Stomach (tissue), 8 donors: ENCODE measurements at regions not wholly inside any gene's neighbourhood (a gene's known extent, or its start where the extent isn't known, plus 50 kb on each side); places are given as distances from the start of the nearest gene placed in this dataset.

Experiments used
- DNase-seq, 2 donors: peaks; one replicate each; pipeline versions ENCODE4 v3.0.0 to v3.0.0-alpha.2; 2013 to 2019
- H3K27ac ChIP-seq, 5 donors: fragments of 200-600 bp in 4 of 5; sonication (generic) in 4 of 5; one replicate each; pipeline ENCODE4 v1.5.1; 2013 to 2019; ENCODE audit warnings: mild to moderate bottlenecking in 1 of 5, moderate library complexity in 1 of 5
- H3K27me3 ChIP-seq, 3 donors: fragments of 200-600 bp; sonication (generic); one replicate each; pipeline ENCODE4 v1.5.1; 2017 to 2019; ENCODE audit warnings: mixed run types in 1 of 3
- H3K36me3 ChIP-seq, 4 donors: fragments of 200-600 bp; sonication (generic); 1 replicate in 3 of 4; 2 replicates in 1 of 4; pipeline ENCODE4 v1.5.1; 2016 to 2019
- H3K4me1 ChIP-seq, 4 donors: fragments of 200-600 bp; sonication (generic); one replicate each; pipeline ENCODE4 v1.5.1; 2016 to 2019
- H3K4me3 ChIP-seq, 4 donors: fragments of 200-600 bp; sonication (generic) in 3 of 4; one replicate each; pipeline ENCODE4 v1.5.1; 2016 to 2019; ENCODE audit warnings: mild to moderate bottlenecking in 1 of 4
- H3K9me3 ChIP-seq, 4 donors: fragments of 200-600 bp; sonication (generic); one replicate each; pipeline ENCODE4 v1.5.1; 2016 to 2019
- EP300 ChIP-seq: sonication (generic); formaldehyde crosslinking; IDR thresholded peaks from one replicate; pipeline ENCODE4 v1.6.1; 2017; ENCODE audit warnings: antibody characterized with exemption
- POLR2A ChIP-seq, 4 donors: fragments of 450-650 bp; IDR thresholded peaks; one replicate each; pipeline ENCODE4 v1.6.1; 2016; ENCODE audit warnings: antibody characterized with exemption in 4 of 4, control low read depth in 2 of 4, mild to moderate bottlenecking in 1 of 4, moderate library complexity in 1 of 4
- POLR2AphosphoS5 ChIP-seq, 3 donors: sonication (generic); formaldehyde crosslinking; IDR thresholded peaks; one replicate each; pipeline ENCODE4 v1.6.1; 2016; ENCODE audit warnings: antibody characterized with exemption in 3 of 3
- WGBS, 5 donors: extraction: QIAGEN DNeasy Blood & Tissue Kit in 3 of 5; methylation state at CpG; one replicate each; pipeline versions ENCODE4 v1.1.5 to v1.1.7; 2013 to 2018; 5-methylcytosine and 5-hydroxymethylcytosine counted together
- intact Hi-C: fragments of 100-400 bp; cut with DNase I; formaldehyde crosslinking; loops from one replicate; pipeline ENCODE4 v1.15.1; 2023; ENCODE audit warnings: low total_unique reads
- TF ChIP-seq, protein P1 (sequence below), 7 experiments: fragments of 450-650 bp in 4 of 7; fragments of 200-600 bp in 3 of 7; sonication (generic) in 3 of 7; IDR thresholded peaks; one replicate each; pipeline ENCODE4 v1.5.1; 2016 to 2019; ENCODE audit warnings: antibody characterized with exemption in 7 of 7, control low read depth in 2 of 7, mild to moderate bottlenecking in 1 of 7
- donor health status: healthy with polysubstance abuse.
- donor health status: Bipolar disorder and iron deficiency.
- donor health status: healthy.

DNA sequence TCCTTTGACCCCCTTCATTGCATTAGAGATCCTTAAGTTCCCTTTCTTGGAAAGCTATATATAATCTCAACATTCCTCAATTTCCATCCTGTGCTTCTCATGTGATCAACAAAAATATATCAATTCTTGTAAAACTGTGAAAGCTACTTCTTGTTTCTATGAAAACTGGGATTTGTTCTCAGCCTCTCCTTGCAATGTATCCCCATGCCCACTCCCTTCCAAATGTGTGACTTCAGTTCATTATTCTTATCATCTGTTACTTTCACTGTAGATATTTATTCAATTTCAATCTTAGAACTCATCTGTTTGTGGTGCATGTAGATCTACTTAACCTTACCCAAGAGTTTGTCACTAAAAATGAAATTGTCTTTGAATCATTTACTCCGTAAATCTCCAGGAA, 260.6 kb downstream of the HIVEP2 start:
- DNase-seq: no peak
- Histone ChIP-seq H3K4me3 (no peak overlapping the region), H3K27me3 (no peaks in the 10 kb centered on the region), H3K9me3 (no peaks in the 10 kb centered on the region), H3K36me3 (no peaks in the 10 kb centered on the region), H3K27ac (no peak overlapping the region), H3K4me1 (no peaks in the 10 kb centered on the region)
- TF ChIP-seq POLR2A (IDR thresholded peaks at IDR 0.05): no peak
- TF ChIP-seq, protein P1, sequence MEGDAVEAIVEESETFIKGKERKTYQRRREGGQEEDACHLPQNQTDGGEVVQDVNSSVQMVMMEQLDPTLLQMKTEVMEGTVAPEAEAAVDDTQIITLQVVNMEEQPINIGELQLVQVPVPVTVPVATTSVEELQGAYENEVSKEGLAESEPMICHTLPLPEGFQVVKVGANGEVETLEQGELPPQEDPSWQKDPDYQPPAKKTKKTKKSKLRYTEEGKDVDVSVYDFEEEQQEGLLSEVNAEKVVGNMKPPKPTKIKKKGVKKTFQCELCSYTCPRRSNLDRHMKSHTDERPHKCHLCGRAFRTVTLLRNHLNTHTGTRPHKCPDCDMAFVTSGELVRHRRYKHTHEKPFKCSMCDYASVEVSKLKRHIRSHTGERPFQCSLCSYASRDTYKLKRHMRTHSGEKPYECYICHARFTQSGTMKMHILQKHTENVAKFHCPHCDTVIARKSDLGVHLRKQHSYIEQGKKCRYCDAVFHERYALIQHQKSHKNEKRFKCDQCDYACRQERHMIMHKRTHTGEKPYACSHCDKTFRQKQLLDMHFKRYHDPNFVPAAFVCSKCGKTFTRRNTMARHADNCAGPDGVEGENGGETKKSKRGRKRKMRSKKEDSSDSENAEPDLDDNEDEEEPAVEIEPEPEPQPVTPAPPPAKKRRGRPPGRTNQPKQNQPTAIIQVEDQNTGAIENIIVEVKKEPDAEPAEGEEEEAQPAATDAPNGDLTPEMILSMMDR (IDR thresholded peaks at IDR 0.05): no peak
- TF ChIP-seq EP300: no peak
- no peak for TF ChIP-seq POLR2AphosphoS5 (IDR thresholded peaks at IDR 0.05)
- intact Hi-C loops: no loop called here
- 52 to 100% (median 97%) methylated on average over 1 of the region's 1 CpG for WGBS, 5 donors

DNA sequence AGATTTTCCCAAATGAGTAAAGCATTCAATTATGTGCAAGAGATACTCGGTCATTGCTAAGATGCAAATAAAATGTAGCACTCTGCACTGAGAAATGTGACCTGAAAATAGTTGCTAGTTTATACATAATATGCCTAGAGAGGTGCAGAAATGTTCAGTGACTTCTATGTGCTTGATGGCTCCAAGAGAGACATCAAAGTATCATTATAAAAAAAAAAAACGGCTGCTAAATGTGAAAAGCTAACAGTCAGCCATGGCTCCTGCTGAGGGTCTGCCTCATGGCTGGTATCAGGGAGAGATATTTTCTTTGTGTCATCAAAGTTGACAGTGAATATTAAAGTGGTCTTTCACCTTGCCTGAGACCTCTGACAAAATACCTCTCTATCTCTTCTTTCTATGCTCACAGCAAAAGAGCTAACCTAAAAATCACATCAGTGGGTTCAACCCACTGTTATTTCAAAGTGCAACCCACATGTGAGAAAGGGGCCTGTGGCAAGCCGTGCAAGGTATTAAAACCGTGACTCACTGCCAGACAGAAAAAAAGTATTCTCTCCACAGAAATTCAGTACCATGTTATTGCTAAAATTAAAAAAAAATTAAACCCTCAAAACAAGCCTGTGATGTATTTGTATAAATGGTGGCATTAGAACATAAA, 259.0 kb downstream of the HIVEP2 start:
- H3K4me1 ChIP-seq: no peaks in the 10 kb centered on the region
- no peaks in the 10 kb centered on the region for H3K9me3 ChIP-seq
- DNase-seq: no peak
- TF ChIP-seq, protein P1 (IDR thresholded peaks at IDR 0.05): no peak
- TF ChIP-seq POLR2AphosphoS5 (IDR thresholded peaks at IDR 0.05): no peak
- no peak for TF ChIP-seq POLR2A (IDR thresholded peaks at IDR 0.05)
- TF ChIP-seq EP300: no peak
- intact Hi-C loops: no loop called here
- WGBS, 5 donors: 68 to 85% (median 81%) methylated on average over 4 of the region's 4 CpGs
- no peak overlapping the region for H3K27ac ChIP-seq
- no peaks in the 10 kb centered on the region for H3K27me3 ChIP-seq
- H3K36me3 ChIP-seq: no peaks in the 10 kb centered on the region
- H3K4me3 ChIP-seq: no peak overlapping the region

DNA sequence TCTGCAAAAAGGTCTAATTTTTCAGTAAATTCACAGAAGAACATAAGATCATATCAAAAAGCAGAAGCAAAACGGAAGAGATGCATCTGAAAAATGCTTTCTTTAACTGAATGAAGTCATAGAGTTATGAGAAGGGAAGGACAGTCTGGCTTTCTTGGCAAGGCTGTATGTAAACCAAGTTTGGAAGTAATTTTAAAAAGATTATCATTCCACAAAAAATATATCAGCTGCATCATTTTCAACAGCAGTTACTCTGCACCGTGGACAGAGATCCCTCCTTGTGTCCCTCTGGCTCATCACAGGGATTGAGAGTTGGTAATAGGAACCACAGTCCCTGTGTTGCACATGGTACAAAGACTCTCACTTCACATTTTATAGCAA, 258.5 kb downstream of the HIVEP2 start:
- Histone ChIP-seq H3K9me3 (no peaks in the 10 kb centered on the region), H3K27me3 (no peaks in the 10 kb centered on the region), H3K4me1 (no peaks in the 10 kb centered on the region), H3K4me3 (no peak overlapping the region), H3K36me3 (no peaks in the 10 kb centered on the region), H3K27ac (no peak overlapping the region)
- TF ChIP-seq EP300: no peak
- TF ChIP-seq POLR2A (IDR thresholded peaks at IDR 0.05): no peak
- no peak for TF ChIP-seq POLR2AphosphoS5 (IDR thresholded peaks at IDR 0.05)
- TF ChIP-seq, protein P1 (IDR thresholded peaks at IDR 0.05): no peak
- intact Hi-C loops: no loop called here
- DNase-seq: no peak
- 53 to 72% (median 56%) methylated on average over 2 of the region's 2 CpGs for WGBS, 5 donors

DNA sequence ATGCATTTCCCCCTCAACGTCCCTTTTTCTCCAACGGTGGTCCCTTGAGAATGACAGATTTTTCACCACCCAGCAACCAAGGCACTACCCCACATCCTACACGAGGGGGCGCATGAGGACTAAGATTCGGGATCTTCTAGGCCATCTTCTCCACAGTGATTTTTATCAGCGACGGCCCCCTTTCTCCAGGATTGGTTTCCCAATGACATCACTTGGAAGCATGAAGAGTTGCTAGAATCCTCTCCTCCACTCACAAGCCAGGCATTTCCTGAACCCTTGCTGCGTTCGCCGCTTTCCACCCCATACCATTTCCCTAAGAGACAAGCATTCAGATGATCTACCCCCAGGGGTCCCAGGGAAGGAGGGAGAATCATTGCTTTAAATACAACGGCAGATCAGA, 252.0 kb downstream of the HIVEP2 start:
- Histone ChIP-seq H3K27me3 (no peaks in the 10 kb centered on the region), H3K36me3 (no peaks in the 10 kb centered on the region), H3K4me1 (peaks cover 12 to 43% (median 22%) of the 10 kb centered on the region in 4 donors), H3K4me3 (no peak overlapping the region), H3K9me3 (no peaks in the 10 kb centered on the region), H3K27ac (no peak overlapping the region)
- TF ChIP-seq EP300: no peak
- TF ChIP-seq, protein P1 (IDR thresholded peaks at IDR 0.05): peak in 5 of 7 experiments; percentile 82 to 94 (median 94)
- WGBS, 5 donors: 25 to 31% (median 28%) methylated on average over 11 of the region's 11 CpGs
- peak; percentile 58 to 86 for DNase-seq
- intact Hi-C loops: loop anchor here (5.0 to 10.0 kb wide), 2 partner anchors 334 to 732 kb away; no protein-coding TSS in a partner anchor
